Smooth muscle cell (in vitro differentiated cells): ENCODE measurements at regions not wholly inside any gene's neighbourhood (a gene's known extent, or its start where the extent isn't known, plus 50 kb on each side); places are given as distances from the start of the nearest gene placed in this dataset.

Experiments
- DNase-seq: peaks from one replicate; lab custom pipeline; 2025; ENCODE audit not compliant: unreplicated experiment; lab: John Stamatoyannopoulos, UW
- H2AFZ ChIP-seq: fragments of 200-600 bp; sonication (generic); 2 replicates; pipeline ENCODE4 v1.6.0; 2016; ENCODE audit warnings: antibody characterized with exemption, low read depth, mild to moderate bottlenecking
- H3F3A ChIP-seq: fragments of 200-600 bp; sonication (generic); 2 replicates; pipeline ENCODE4 v1.6.0; 2017; ENCODE audit warnings: antibody characterized with exemption, low read depth
- H3K27ac ChIP-seq: fragments of 200-600 bp; sonication (generic); 2 replicates; pipeline ENCODE4 v1.5.1; 2016; ENCODE audit warnings: low read depth, mild to moderate bottlenecking
- H3K27me3 ChIP-seq: fragments of 200-600 bp; sonication (generic); 2 replicates; pipeline ENCODE4 v1.6.1; 2016; ENCODE audit warnings: low read depth, mild to moderate bottlenecking
- H3K36me3 ChIP-seq: fragments of 200-600 bp; sonication (generic); 2 replicates; pipeline ENCODE4 v1.5.1; 2016; ENCODE audit warnings: low read depth
- H3K4me1 ChIP-seq: fragments of 200-600 bp; sonication (generic); 2 replicates; pipeline ENCODE4 v1.5.1; 2016; ENCODE audit warnings: low read depth
- H3K4me2 ChIP-seq: fragments of 200-600 bp; sonication (generic); 2 replicates; pipeline ENCODE4 v1.6.0; 2016; ENCODE audit warnings: mild to moderate bottlenecking
- H3K4me3 ChIP-seq: fragments of 200-600 bp; sonication (generic); 2 replicates; pipeline ENCODE4 v1.5.1; 2016; ENCODE audit warnings: mild to moderate bottlenecking
- H3K79me2 ChIP-seq: fragments of 200-600 bp; sonication (generic); 2 replicates; pipeline ENCODE4 v1.6.0; 2016; ENCODE audit warnings: low read depth, mild to moderate bottlenecking
- H3K9ac ChIP-seq: fragments of 200-600 bp; sonication (generic); 2 replicates; pipeline ENCODE4 v1.6.0; 2016; ENCODE audit warnings: low read depth
- H3K9me3 ChIP-seq: fragments of 200-600 bp; sonication (generic); replicated peaks from 2 replicates; pipeline ENCODE4 v1.5.1; 2016; ENCODE audit warnings: low read depth
- H4K20me1 ChIP-seq: fragments of 200-600 bp; sonication (generic); 2 replicates; pipeline ENCODE4 v1.6.0; 2016; ENCODE audit warnings: low read depth
- CTCF ChIP-seq: fragments of 200-600 bp; sonication (generic); IDR thresholded peaks from 2 replicates; pipeline ENCODE4 v1.5.1; 2017; ENCODE audit warnings: borderline replicate concordance, mild to moderate bottlenecking, antibody characterized with exemption; ENCODE audit not compliant: insufficient read depth, poor library complexity, severe bottlenecking
- WGBS: methylation state at CpG from one replicate; pipeline ENCODE4 v1.1.7; 2016; ENCODE audit warnings: low lambda C conversion rate; 5-methylcytosine and 5-hydroxymethylcytosine counted together

DNA sequence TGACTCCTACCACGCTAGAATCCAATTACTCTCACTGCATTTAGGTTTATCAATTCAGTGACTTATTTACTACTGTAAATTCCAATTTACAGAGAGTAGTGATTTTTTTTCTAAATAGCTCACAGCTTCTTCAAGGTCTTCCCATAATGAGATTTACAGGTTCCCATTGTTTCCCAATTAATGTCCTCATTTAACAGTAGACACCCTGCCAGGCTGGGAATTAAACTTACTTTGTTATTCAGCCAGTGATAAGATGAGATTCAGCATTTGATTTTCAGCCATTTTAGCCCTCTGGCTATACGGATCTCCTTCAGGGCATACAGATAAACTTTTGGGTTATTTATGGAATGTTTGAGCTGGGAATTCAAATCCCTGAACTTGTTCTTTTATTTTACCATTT is 582.9 kb upstream of the EYS start:
- Histone ChIP-seq H4K20me1 (no peaks in the 10 kb centered on the region), H3K27ac (no peak overlapping the region), H3K4me2 (no peak overlapping the region), H3K9me3 (no peaks in the 10 kb centered on the region), H3K27me3 (no peaks in the 10 kb centered on the region), H3K79me2 (no peaks in the 10 kb centered on the region), H2AFZ (no peak overlapping the region), H3K9ac (no peak overlapping the region), H3K4me1 (no peaks in the 10 kb centered on the region), H3K4me3 (no peak overlapping the region), H3K36me3 (no peaks in the 10 kb centered on the region), H3F3A (no peaks in the 10 kb centered on the region)
- 76% methylated on average over 2 of the region's 2 CpGs for WGBS
- no peak for DNase-seq
- no peak for TF ChIP-seq CTCF

GRCh38 chr6:66278115-66278514 is 571.1 kb upstream of the EYS start:
- H4K20me1 ChIP-seq: no peaks in the 10 kb centered on the region

GRCh38 chr6:66277400-66277799 is 570.4 kb upstream of the EYS start:
- H3F3A ChIP-seq: no peaks in the 10 kb centered on the region
- H3K36me3 ChIP-seq: no peaks in the 10 kb centered on the region
- WGBS: 92% methylated on average over 1 of the region's 1 CpG
- H3K9me3 ChIP-seq: no peaks in the 10 kb centered on the region
- no peak overlapping the region for H3K9ac ChIP-seq
- no peak for TF ChIP-seq CTCF
- H2AFZ ChIP-seq: no peak overlapping the region
- H3K4me3 ChIP-seq: no peak overlapping the region
- no peaks in the 10 kb centered on the region for H3K27me3 ChIP-seq
- H3K4me2 ChIP-seq: no peak overlapping the region
- DNase-seq: no peak
- no peak overlapping the region for H3K27ac ChIP-seq
- H4K20me1 ChIP-seq: no peaks in the 10 kb centered on the region
- no peaks in the 10 kb centered on the region for H3K4me1 ChIP-seq
- H3K79me2 ChIP-seq: no peaks in the 10 kb centered on the region

More at GRCh38 chr6:66278115-66278514, 571.1 kb upstream of the EYS start:
- H3F3A ChIP-seq: no peaks in the 10 kb centered on the region
- no peak for DNase-seq
- no peaks in the 10 kb centered on the region for H3K9me3 ChIP-seq
- no peak overlapping the region for H2AFZ ChIP-seq
- TF ChIP-seq CTCF: no peak
- no peak overlapping the region for H3K4me2 ChIP-seq
- no peaks in the 10 kb centered on the region for H3K4me1 ChIP-seq
- H3K4me3 ChIP-seq: no peak overlapping the region
- no peaks in the 10 kb centered on the region for H3K79me2 ChIP-seq
- H3K9ac ChIP-seq: no peak overlapping the region
- H3K27me3 ChIP-seq: no peaks in the 10 kb centered on the region
- H3K27ac ChIP-seq: no peak overlapping the region
- H3K36me3 ChIP-seq: no peaks in the 10 kb centered on the region

DNA sequence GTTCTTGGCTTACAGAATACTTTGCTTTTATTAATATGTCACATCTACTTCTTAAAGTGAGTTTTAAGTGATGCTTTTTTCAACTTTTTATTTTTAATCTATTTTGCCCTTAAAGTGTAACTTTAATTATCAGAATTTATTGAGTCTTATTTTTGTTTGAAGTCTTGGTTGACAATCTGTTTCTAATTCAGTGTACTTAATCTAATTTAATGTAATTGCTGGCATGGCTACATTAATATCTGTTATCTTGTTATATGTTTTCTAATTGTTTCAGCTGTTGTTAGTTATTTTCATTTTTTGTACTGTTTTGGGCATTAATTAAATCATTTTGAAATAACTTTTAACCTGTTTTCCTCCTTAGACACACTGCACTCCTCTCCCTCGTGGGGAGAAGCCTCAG is 558.7 kb upstream of the EYS start:
- no peak for TF ChIP-seq CTCF
- no peaks in the 10 kb centered on the region for H3K79me2 ChIP-seq

More for the DNA sequence above, 558.7 kb upstream of the EYS start:
- no peak for DNase-seq
- Histone ChIP-seq H3K4me3 (no peak overlapping the region), H3K27ac (no peak overlapping the region), H3K36me3 (no peaks in the 10 kb centered on the region), H3K27me3 (no peaks in the 10 kb centered on the region), H4K20me1 (no peaks in the 10 kb centered on the region), H3K4me1 (peaks cover 3% of the 10 kb centered on the region), H3K9me3 (no peaks in the 10 kb centered on the region), H3K4me2 (no peak overlapping the region), H3K9ac (no peak overlapping the region), H2AFZ (no peak overlapping the region), H3F3A (no peaks in the 10 kb centered on the region)
- 71% methylated on average over 1 of the region's 1 CpG for WGBS
